Fibroblast of mammary gland (primary cell): ENCODE measurements at regions not wholly inside any gene's neighbourhood (a gene's known extent, or its start where the extent isn't known, plus 50 kb on each side); places are given as distances from the start of the nearest gene placed in this dataset.
A peak's percentile ranks its signal among the peaks of the same experiment; 100 is the strongest.

Experiments
- DNase-seq: peaks from one replicate; pipeline ENCODE4 v3.0.0-alpha.2; 2010; ENCODE audit warnings: low read depth
- H3K4me3 ChIP-seq: 2 replicates; pipeline ENCODE4 v1.5.1; 2011; ENCODE audit warnings: low read depth, mild to moderate bottlenecking, low read length, moderate library complexity; ENCODE audit not compliant: control insufficient read depth
- CTCF ChIP-seq: conservative IDR thresholded peaks from 2 replicates; pipeline ENCODE4 v1.5.1; 2011; ENCODE audit warnings: low read depth, low read length, inconsistent platforms; ENCODE audit not compliant: control insufficient read depth, insufficient read depth

DNA sequence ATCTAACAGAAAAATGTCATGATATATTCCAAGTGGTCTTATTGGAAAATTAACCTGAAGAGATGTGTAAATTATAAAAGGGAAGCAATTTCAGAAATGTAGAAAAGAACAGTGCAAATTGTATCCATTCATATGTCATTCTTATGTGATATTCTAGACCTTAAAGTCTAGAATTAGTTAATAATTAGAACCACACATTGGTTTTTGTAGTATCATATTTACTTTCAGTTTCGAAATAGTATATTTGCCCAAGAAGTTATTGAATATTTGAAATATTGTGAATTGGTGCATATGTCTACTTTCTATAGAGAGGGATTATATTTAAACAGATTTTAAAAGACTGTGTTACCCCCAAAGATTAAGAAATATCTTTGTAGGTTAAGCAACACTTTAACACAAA lies 1348.6 kb upstream of the ACVR2A start:
- no peak overlapping the region for H3K4me3 ChIP-seq
- no peak for TF ChIP-seq CTCF
- DNase-seq, result no peak

DNA sequence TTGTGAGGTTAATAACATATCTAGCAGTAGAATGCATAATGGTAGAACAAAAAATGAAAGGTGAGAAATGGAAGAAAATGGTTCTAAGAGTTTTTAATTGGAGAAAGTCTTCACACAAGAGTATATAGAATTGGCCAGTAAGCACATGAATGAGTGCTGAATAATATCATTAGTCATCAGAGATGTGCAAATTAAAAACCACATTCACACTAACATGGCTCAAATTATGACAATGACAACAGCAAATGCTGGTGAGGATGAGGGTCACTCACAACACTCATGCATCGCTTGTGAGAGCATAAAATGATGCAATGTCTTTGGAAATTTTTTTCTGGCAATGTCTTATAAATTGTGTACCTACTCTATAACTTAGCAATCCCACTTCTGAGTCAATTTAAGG lies 1355.4 kb upstream of the ACVR2A start:
- H3K4me3 ChIP-seq, result no peak overlapping the region
- no peak for TF ChIP-seq CTCF
- peak; percentile 1 for DNase-seq

DNA sequence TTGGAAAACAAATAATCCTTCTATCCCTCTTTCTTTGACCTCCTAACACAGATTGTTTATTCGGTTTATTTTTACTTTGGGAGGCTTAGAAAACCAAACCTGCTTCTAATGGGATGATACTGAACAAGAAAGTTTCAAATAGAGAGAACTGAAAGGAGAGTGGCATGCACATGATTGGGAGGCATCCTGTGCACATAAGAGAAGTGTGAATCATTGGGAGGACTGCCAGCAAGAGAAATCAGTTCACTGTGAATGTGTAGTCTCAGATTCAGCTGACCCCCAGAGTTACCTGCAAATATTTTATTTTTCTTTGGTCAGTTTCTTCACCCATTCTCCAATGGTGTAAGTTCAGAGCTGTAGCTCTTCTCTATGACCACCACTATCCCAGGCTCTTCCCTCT lies 1363.2 kb upstream of the ACVR2A start:
- H3K4me3 ChIP-seq, result no peak overlapping the region
- TF ChIP-seq CTCF, result no peak
- peak; percentile 42 for DNase-seq

- no peak for TF ChIP-seq CTCF
- H3K4me3 ChIP-seq, result no peak overlapping the region
Measured at GRCh38 chr2:146477383-146477782, 1367.4 kb upstream of the ACVR2A start.

DNA sequence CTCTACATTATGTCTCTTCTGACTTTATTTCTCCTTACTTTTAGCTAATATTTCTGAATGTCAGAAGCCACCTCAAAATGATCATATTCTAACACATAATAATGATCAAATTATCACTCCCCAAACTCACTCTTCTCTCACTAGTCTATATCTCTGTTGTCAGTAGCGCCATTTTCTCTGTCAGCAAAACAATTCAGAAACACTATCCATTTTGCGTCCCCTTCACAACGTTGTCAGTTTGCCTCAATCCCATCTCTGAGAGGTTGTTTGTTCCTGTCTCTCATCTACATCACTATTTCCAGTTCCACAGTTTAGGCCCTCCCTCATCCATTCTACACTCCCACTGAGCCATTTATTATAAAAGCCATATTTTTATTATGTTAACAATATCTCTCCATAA lies 1376.3 kb upstream of the ACVR2A start:
- DNase-seq, result no peak
- no peak overlapping the region for H3K4me3 ChIP-seq
- no peak for TF ChIP-seq CTCF

More at GRCh38 chr2:146477383-146477782, 1367.4 kb upstream of the ACVR2A start:
- DNase-seq, result no peak

GRCh38 chr2:146467425-146467824 lies 1377.4 kb upstream of the ACVR2A start:
- H3K4me3 ChIP-seq, result no peak overlapping the region
- no peak for TF ChIP-seq CTCF
- no peak for DNase-seq

- no peak for DNase-seq
- TF ChIP-seq CTCF, result no peak
- H3K4me3 ChIP-seq, result no peak overlapping the region
Measured at GRCh38 chr2:146465460-146465859, 1379.4 kb upstream of the ACVR2A start.
